ENCODE measurements at regions not wholly inside any gene's neighbourhood (a gene's known extent, or its start where the extent isn't known, plus 50 kb on each side); places are given as distances from the start of the nearest gene placed in this dataset.
A peak's percentile ranks its signal among the peaks of the same experiment; 100 is the strongest.

DNA sequence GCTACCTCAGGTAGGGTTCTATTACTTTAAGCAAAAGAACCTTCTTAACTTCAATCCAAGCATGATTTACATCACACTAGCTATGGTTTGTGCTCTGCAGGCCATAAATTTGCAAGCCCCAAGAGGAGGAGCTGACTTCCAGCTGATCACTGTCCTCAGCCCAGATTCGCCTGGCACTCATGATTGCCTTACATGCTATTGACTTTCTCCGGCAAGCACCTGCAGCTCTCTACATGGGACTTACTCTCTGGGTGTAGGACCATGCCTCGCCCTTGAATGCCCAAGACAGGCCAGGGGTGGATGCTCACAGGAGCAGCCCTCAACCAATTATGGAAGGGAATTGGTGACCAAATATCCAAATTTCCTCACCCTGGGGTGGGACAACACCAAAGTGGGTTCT is 99.8 kb downstream of the ESM1 start:
- intact Hi-C loops (cut with micrococcal nuclease) = no loop called here
- peaks cover 4 to 10% of the 10 kb centered on the region in 2 donors for H3K36me3 Mint-ChIP-seq
- no peak overlapping the region for H3K9ac ChIP-seq (ENCODE audit: insufficient read depth, low read length, poor library complexity, severe bottlenecking)
- H3K4me2 ChIP-seq (replicated peaks; ENCODE audit: extremely low read depth, low read length, poor library complexity, severe bottlenecking) = no peak overlapping the region
- 100% methylated on average over 2 of the region's 3 CpGs for WGBS (ENCODE audit: insufficient coverage)
- H3K4me1 ChIP-seq (ENCODE audit: control insufficient read depth in 1 of 2, insufficient read depth in 2 of 2, low read length in 2 of 2) = peaks cover 6 to 14% of the 10 kb centered on the region in 2 donors
- H3K4me3 ChIP-seq (replicated peaks in 1 of 3; ENCODE audit: low read depth in 2 of 3, low read length in 3 of 3) = no peak overlapping the region
- no peak overlapping the region for H2AFZ ChIP-seq (ENCODE audit: insufficient read depth, low read depth, low read length, poor library complexity, severe bottlenecking)
- peaks cover 32 to 45% (median 34%) of the 10 kb centered on the region in 3 donors for H3K27me3 Mint-ChIP-seq (ENCODE audit: low read depth in 3 of 3)
- peaks cover 14% of the 10 kb centered on the region for H3K4me1 Mint-ChIP-seq
- H3K4me3 Mint-ChIP-seq = peak overlapping the region in 1 of 2 donors; percentile 13
- H3K79me2 ChIP-seq (ENCODE audit: insufficient read depth, low read length) = no peaks in the 10 kb centered on the region
- H3K9me3 ChIP-seq (replicated peaks in 1 of 2; ENCODE audit: control insufficient read depth in 1 of 2, insufficient read depth in 1 of 2, low read length in 2 of 2) = no peaks in the 10 kb centered on the region
- no peak for DNase-seq
- H3K9me3 Mint-ChIP-seq = peaks cover 0 to 10% (median 6%) of the 10 kb centered on the region in 7 donors
- peaks cover 43 to 45% of the 10 kb centered on the region in 2 donors for H3K27me3 ChIP-seq (ENCODE audit: control insufficient read depth in 2 of 2, insufficient read depth in 2 of 2, low read length in 2 of 2)
- H3K27ac ChIP-seq (ENCODE audit: low read depth in 1 of 2, low read length in 2 of 2) = no peak overlapping the region
- H3K36me3 ChIP-seq (replicated peaks in 1 of 2; ENCODE audit: control insufficient read depth in 1 of 2, insufficient read depth in 2 of 2, low read length in 2 of 2) = no peaks in the 10 kb centered on the region
- TF ChIP-seq, protein P1, sequence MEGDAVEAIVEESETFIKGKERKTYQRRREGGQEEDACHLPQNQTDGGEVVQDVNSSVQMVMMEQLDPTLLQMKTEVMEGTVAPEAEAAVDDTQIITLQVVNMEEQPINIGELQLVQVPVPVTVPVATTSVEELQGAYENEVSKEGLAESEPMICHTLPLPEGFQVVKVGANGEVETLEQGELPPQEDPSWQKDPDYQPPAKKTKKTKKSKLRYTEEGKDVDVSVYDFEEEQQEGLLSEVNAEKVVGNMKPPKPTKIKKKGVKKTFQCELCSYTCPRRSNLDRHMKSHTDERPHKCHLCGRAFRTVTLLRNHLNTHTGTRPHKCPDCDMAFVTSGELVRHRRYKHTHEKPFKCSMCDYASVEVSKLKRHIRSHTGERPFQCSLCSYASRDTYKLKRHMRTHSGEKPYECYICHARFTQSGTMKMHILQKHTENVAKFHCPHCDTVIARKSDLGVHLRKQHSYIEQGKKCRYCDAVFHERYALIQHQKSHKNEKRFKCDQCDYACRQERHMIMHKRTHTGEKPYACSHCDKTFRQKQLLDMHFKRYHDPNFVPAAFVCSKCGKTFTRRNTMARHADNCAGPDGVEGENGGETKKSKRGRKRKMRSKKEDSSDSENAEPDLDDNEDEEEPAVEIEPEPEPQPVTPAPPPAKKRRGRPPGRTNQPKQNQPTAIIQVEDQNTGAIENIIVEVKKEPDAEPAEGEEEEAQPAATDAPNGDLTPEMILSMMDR (IDR thresholded peaks at IDR 0.05) = no peak
- H3K27ac Mint-ChIP-seq = peak overlapping the region in 1 of 7 donors; percentile 46
- H4K20me1 ChIP-seq (ENCODE audit: insufficient read depth, low read length) = no peaks in the 10 kb centered on the region

DNA sequence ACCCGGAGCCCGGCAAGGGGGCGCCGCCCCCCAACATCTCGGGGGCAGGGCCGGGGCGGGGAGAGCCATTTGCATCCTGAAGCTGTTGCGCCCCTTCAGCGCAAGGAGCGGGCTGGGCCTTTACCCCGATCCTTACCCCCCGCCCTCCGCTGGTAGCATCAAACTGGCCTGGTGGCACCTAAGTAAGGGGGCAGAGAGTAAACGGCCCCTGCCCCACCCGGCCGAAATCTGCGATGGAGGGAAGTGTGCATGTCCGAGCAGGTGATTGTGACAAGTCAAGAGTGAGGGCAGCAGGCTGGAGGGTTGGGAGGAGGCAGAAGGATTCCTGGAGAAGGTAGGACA is 101.2 kb downstream of the ESM1 start:
- Histone ChIP-seq H3K4me1 (ENCODE audit: control insufficient read depth in 1 of 2, insufficient read depth in 2 of 2, low read length in 2 of 2) (peaks cover 6 to 14% of the 10 kb centered on the region in 2 donors), H3K27me3 (ENCODE audit: control insufficient read depth in 2 of 2, insufficient read depth in 2 of 2, low read length in 2 of 2) (peaks cover 43 to 45% of the 10 kb centered on the region in 2 donors), H3K79me2 (ENCODE audit: insufficient read depth, low read length) (no peaks in the 10 kb centered on the region), H3K9ac (ENCODE audit: insufficient read depth, low read length, poor library complexity, severe bottlenecking) (peak overlapping the region; percentile 35), H3K27ac (ENCODE audit: low read depth in 1 of 2, low read length in 2 of 2) (no peak overlapping the region), H3K4me3 (replicated peaks in 1 of 3; ENCODE audit: low read depth in 2 of 3, low read length in 3 of 3) (peak overlapping the region in 1 of 3 experiments; percentile 76), H4K20me1 (ENCODE audit: insufficient read depth, low read length) (no peaks in the 10 kb centered on the region), H3K9me3 (replicated peaks in 1 of 2; ENCODE audit: control insufficient read depth in 1 of 2, insufficient read depth in 1 of 2, low read length in 2 of 2) (no peaks in the 10 kb centered on the region), H3K36me3 (replicated peaks in 1 of 2; ENCODE audit: control insufficient read depth in 1 of 2, insufficient read depth in 2 of 2, low read length in 2 of 2) (no peaks in the 10 kb centered on the region), H3K4me2 (replicated peaks; ENCODE audit: extremely low read depth, low read length, poor library complexity, severe bottlenecking) (peak overlapping the region; percentile 87), H2AFZ (ENCODE audit: insufficient read depth, low read depth, low read length, poor library complexity, severe bottlenecking) (peak overlapping the region; percentile 81)
- WGBS (ENCODE audit: insufficient coverage) = 30% methylated on average over 17 of the region's 18 CpGs
- Mint-ChIP-seq H3K27ac (no peak overlapping the region), H3K27me3 (ENCODE audit: low read depth in 3 of 3) (peaks cover 32 to 45% (median 36%) of the 10 kb centered on the region in 3 donors), H3K4me3 (peak overlapping the region; percentile 63 to 80), H3K4me1 (peaks cover 14% of the 10 kb centered on the region), H3K9me3 (peaks cover 0 to 10% (median 8%) of the 10 kb centered on the region in 7 donors), H3K36me3 (peaks cover 4 to 10% of the 10 kb centered on the region in 2 donors)
- intact Hi-C loops (cut with micrococcal nuclease) = no loop called here
- TF ChIP-seq, protein P1 (IDR thresholded peaks at IDR 0.05) = no peak
- no peak for DNase-seq
